Suppressor macrophage (primary cell): ENCODE measurements at regions not wholly inside any gene's neighbourhood (a gene's known extent, or its start where the extent isn't known, plus 50 kb on each side); places are given as distances from the start of the nearest gene placed in this dataset.

Source experiments
- DNase-seq, 4 experiments: peaks; one replicate each; pipeline ENCODE4 v3.0.0-alpha.2; 2020 to 2022

GRCh38 chr19:30130356-30131122, 188.5 kb downstream of the URI1 start:
- DNase-seq = no peak

DNA sequence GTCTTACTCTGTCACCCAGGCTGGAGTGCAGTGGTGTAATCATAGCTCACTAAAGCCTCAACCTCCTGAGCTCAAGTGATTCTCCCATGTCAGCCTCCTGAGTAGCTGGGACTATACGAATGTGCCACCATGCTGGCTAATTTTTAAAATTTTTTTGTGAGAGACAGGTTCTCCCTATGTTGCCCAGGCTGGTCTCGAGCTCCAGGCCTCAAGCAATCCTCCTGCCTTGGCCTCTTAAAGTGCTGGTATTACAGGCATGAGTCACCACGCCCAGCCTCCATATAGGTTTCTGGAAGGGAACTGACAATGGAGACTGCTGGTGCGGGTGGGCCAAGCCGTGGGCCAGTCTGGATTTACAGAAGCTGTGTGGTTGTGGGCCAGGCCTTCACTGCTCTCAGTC, 189.2 kb downstream of the URI1 start:
- no peak for DNase-seq

DNA sequence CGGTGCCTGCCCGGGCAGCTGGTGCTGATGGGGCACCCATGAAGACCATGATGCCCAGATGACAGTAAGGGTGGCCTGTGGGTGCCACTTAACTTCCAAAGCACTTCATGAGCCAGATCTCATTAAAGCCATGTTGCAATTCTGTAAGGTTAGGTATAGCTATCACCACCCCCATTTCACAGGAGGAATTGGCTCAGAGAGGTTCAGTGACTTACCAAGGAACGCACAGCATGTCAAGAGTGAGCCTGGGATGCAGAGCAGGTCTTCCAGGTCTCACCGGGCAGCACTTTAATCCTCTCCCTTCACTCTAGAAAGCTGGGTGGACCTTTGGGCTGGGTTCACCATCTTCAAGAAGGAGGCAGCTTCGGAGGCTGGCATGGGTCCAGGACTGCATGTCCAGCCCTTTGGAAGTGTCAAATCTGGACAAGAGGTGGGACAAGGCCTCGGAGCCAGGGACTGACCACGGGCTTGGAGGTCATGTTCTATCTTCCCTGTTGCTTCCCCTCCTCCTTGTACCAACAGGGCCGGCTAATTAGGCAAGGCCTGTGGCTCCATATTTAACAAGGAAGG, 189.8 kb downstream of the URI1 start:
- no peak for DNase-seq

GRCh38 chr19:30132343-30133075, 190.5 kb downstream of the URI1 start:
- DNase-seq = no peak

GRCh38 chr19:30133803-30134202, 191.8 kb downstream of the URI1 start:
- no peak for DNase-seq

- no peak for DNase-seq
These were observed 193.2 kb downstream of the URI1 start for GRCh38 chr19:30135093-30135757.

GRCh38 chr19:30135797-30136196, 193.8 kb downstream of the URI1 start:
- no peak for DNase-seq

GRCh38 chr19:30136611-30137195, 194.7 kb downstream of the URI1 start:
- no peak for DNase-seq

GRCh38 chr19:30137747-30138146, 195.7 kb downstream of the URI1 start:
- DNase-seq = no peak

GRCh38 chr19:30144242-30144758, 202.3 kb downstream of the URI1 start:
- no peak for DNase-seq

DNA sequence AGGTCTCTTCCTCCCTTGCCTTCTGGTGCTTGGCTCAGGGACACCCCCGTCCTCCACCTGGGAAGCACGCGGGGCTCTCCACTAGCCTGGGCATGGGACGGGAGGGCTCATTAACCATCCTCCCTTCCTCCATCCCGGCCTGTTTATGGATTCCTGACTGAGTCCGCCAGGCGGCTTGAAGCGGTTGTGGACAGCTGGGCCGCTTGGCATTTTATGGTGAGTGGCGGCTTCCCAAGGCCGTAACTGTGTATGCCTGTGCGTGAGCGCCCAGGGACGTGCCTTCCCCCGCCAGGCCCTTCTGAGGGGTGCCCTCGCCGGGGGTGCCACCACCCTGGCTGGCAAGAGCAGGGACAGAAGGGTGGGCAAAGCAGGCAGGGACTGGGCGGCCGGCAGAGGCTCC, 202.8 kb downstream of the URI1 start:
- DNase-seq = no peak

DNA sequence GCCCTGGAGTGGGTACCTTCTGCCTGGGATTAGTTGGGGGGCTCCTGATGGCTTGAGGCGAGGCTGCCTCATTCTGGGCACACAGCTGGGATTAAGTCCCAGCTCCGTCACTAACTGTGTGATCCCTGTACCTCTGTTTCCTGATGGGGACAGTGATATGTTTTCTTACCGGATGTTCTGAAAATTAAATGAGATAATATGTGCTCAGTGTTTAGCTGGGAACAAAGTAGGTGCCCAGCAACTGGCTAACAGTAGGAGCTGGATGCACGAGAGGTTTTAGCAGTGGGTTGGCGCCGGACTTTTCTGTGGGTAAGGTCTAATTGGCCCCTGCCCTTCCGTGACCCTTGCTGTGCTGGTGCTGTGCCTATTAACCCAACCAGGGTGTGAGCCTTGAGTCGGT, 203.4 kb downstream of the URI1 start:
- DNase-seq = no peak

DNA sequence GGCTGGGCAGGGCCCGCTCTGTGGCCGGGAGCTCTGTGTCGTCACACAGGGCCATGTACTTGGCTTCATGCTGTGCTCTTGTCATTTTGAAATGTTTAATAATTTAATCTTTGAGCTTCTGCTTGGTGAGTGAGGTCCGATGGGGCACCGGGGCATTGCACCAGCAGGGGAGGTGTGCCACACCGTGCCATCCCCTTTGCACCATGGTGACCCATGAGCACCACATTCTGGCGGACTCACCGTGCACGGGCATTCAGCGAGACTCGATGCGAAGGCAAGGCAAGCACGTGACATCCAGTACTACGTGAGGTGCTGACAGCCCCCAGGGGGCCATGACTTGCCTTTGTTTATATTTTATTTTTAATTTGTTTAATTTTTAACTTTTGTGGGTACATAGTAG, 204.3 kb downstream of the URI1 start:
- DNase-seq = no peak

DNA sequence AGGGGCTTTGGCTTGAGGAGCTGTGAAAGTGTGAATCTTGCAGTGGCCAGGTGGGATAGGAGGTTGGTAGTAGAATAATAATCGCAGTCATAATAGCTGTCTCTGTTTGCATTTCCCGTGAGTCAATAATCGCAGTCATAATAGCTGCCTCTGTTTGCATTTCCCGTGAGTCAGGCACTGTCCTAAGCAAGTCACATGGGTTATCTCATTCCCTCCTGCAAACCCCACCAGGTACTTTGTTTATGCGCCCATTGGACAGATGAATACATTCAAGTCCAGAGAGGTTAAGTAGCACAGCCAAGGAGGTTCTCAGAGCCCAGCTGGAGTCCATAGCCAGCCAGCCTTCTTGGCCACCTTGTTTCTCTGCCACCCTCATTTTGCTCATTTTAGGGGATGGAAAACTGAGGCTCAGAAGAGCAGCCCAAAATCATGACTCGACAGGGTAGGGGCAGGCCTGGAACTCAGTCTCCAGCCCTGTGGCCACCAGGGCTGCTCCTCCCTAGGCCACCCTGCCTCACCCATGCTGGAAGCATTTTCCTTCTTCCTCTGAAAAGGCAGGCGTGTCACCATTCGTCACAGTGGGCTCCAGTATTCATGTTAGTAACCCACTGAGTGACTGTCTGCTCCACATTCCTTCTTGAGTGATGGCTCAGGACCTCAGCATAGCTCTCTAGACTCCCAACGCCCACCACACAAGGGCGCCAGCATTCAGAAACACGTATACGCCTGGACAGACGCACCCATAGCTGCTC, 206.2 kb downstream of the URI1 start:
- DNase-seq = no peak

- DNase-seq = no peak
These were observed 206.8 kb downstream of the URI1 start for GRCh38 chr19:30148803-30149202.

GRCh38 chr19:30149300-30149699, 207.3 kb downstream of the URI1 start:
- DNase-seq = no peak

DNA sequence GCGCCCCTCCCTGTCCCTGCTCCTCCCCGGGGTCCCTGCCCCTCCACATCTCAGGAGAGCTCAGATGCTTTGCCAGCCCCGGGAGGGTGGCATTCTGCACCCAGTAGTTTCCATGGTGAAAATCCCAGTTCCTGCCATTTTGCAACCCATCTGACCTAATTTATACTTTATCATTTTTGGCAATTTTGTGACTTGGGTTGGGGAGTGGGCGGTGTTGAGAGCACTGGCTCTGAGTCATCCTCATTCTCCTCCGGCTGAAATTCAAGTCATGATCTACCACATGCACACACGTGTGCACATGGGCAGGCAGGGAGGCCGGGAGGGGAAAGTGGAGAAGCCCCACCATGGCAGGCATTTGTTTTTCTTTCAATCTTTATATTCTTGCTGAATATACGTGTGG, 208.6 kb downstream of the URI1 start:
- peak in 3 of 4 experiments; percentile 6 to 12 (median 8) for DNase-seq

- DNase-seq = no peak
These were observed 209.0 kb downstream of the URI1 start for GRCh38 chr19:30151081-30151480.

DNA sequence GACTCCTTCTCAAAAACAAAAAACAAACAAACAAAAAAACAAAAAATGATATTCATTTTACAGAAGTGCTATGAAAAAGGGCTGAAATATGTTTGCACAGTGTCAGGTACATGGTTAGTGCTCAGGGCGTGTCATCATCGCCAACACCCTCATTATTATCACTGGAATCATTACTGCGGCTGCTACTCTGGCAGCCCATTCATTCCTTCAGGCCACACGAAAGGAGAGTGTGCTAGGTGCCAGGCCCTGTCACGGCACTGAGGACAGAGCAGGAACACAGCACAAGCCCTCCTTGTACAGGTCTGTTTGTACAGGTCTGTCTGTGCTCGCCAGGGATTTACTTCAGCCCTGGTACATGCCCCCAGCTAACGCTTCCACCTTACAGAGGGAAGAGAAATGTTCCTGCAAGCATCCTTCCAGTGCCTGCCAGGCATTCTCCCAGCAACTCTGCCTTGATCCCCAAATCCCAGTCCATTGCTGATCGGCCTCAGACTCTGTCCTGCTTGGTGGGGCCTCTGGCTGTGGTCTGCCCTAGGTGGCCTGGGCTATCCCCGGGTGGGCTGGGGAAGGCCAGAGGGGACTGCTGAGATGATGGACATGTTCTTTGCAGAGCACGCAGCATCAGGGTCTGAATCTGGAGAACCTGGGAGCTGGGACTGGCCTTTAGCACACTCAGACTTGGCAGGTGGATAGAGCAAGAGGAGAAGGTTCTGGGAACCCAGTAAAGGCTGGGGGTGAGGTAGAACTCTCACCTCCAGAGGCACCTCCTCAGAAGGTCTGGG, 210.7 kb downstream of the URI1 start:
- DNase-seq = no peak

DNA sequence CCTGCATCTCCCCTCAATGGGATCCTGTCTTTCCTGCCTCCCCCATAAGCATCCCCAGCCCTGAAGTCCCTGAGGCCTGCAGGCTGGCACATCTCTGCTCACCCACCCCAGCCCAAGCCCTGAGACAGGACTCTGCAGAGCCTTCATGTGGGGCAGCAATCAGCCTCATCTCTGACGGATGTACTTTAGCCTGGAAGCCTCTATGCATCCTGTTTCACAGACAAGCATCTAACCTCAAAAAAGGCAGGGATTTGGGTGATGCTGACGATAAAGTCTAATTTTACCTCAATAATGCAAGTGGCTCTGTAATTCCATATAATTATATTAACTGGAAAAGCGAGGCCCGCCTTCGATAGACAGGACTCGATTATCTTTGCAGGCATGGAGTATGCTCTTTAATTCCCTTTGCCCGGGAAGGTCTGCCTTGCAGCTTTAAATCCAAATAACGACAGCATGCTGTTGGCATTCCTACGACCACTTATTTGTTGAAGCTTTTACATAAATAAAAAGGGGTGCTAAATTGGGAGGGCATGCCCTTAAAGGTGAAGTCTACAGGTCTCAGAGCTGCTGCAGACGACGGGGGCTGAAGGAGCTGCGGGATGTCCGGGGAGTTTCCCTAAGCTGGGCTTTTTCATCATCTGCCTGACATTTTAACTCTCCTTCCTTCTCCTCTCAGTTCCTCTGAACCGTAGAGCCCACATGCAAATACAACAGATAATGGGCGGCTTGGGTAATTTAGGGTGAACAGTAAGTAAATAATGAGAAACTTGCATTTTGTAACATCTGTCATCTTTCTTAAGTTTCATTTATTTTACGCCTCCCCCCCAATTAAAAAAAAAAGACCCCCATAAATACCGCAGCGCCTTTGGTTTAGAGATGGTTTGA, 211.5 kb downstream of the URI1 start:
- no peak for DNase-seq
